ENCODE measurements at regions not wholly inside any gene's neighbourhood (a gene's known extent, or its start where the extent isn't known, plus 50 kb on each side); places are given as distances from the start of the nearest gene placed in this dataset.
"Not testable (repeated sequence)": the region's sequence is repeated elsewhere in the genome, so short reads cannot be mapped to it uniquely, and the experiment has no call there.

DNA sequence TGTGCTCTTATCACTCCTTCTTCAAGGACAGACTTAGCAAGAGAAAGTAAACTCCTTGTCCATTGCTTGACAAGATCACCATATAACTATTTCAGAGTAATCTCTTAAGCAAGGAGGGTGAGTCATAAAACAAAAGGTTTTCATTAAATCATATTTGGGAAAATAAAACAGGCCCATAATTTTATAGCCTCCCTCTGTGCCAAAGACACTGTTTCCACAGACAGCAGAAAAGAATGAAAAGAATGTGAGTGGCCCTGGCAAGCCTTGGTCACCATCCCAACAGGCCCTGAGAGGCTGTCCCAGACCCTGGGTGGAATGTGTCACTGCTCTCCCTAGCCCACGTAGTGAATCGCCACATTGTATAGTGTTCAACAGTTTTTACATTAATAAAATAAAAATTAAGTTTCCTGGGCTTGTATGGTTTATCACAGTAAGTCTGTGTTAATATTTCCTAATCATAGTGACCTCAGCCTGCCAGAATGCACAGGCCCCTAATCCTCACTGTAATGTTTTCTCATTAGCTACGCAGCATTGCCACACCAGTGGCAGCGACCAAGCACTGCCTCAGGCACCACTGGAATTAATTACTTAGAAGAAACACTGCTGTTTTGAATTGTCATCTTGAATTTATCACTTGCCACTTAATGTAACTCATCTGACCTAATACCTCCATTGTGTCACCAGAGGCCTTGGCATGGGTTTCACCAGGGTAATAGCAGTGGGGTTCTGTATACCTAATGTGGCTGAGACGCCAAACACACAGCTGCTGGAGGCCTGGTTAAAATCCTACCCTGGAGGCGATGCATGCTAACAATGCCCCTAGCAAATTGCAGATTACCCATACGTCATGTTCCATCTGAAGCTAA, 401.9 kb downstream of the LNPK start:
- DNase-seq = no peak

DNA sequence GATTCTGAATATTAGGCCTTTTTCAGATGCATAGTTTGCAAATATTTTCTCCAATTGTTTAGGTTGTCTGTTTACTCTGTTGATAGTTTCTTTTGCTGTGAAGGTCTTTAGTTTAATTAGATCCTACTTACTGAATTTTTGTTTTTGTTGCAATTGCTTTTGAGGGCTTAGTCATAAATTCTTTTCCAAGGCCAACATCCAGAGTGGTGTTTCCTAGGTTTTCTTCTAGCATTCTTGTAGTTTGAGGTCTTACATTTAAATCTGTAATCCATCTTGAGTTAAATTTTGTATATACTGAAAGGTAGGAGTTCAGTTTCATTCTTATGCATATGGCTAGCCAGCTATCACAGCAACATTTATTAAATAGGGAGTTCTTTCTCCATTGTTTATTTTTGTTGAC, 404.8 kb downstream of the LNPK start:
- no peak for DNase-seq

DNA sequence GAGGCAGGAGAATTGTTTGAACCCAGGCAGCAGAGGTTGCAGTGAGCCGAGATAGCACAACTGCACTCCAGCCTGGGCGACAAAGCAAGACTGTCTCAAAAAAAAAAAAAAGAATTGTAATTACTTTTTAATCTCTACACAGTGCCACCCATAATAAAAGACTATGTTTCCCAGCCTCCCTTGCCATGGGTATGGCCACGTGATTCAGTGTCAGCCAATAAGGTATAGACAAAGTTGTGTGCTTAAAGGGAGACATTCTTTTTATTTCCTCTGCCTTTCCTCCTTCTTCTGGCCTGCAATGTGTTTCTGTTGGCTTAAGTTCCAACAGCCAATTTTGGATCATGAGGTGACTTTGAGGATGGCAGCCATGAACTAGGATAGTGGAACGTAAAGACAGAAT, 406.9 kb downstream of the LNPK start:
- DNase-seq = no peak

DNA sequence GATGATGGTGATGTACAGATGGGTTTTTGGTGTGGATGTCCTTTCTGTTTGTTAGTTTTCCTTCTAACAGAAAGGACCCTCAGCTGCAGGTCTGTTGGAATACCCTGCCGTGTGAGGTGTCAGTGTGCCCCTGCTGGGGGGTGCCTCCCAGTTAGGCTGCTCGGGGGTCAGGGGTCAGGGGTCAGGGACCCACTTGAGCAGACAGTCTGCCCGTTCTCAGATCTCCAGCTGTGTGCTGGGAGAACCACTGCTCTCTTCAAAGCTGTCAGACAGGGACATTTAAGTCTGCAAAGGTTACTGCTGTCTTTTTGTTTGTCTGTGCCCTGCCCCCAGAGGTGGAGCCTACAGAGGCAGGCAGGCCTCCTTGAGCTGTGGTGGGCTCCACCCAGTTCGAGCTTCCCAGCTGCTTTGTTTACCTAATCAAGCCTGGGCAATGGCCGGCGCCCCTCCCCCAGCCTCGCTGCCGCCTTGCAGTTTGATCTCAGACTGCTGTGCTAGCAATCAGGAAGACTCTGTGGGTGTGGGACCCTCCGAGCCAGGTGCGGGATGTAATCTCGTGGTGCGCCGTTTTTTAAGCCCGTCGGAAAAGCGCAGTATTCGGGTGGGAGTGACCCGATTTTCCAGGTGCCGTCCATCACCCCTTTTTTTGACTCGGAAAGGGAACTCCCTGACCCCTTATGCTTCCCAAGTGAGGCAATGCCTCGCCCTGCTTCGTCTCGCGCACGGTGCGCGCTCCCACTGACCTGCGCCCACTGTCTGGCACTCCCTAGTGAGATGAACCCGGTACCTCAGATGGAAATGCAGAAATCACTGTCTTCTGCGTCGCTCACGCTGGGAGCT, 408.2 kb downstream of the LNPK start:
- DNase-seq = not testable (repeated sequence)

DNA sequence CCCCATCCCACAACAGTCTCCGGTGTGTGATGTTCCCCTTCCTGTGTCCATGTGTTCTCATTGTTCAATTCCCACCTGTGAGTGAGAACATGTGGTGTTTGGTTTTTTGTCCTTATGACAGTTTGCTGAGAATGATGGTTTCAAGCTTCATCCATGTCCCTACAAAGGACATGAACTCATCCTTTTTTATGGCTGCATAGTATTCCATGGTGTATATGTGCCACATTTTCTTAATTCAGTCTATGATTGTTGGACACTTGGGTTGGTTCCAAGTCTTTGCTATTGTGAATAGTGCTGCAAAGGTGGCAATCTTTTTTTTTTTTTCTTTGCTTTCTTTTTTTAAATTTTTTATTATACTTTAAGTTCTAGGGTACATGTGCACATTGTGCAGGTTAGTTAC, 406.7 kb upstream of the ATP5MC3 start:
- not testable (repeated sequence) for DNase-seq

DNA sequence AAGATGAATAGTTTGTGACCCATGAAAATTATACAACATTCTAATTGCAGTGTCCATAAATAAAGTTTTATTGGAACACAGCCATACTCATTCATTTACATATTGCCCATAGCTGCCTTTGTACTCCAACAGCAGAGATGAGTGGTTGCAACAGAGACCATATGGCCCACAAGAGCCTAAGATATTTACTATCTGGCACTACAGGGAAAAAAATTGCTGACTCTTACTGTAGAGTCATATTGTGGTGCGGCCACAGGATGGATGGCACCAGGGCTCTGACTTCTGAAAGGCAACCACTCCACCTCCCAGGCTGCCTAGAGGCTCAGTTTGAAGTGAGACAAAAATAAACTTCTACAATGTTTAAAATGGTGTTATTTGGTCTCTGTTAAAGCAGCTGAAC, 404.0 kb upstream of the ATP5MC3 start:
- DNase-seq = no peak

DNA sequence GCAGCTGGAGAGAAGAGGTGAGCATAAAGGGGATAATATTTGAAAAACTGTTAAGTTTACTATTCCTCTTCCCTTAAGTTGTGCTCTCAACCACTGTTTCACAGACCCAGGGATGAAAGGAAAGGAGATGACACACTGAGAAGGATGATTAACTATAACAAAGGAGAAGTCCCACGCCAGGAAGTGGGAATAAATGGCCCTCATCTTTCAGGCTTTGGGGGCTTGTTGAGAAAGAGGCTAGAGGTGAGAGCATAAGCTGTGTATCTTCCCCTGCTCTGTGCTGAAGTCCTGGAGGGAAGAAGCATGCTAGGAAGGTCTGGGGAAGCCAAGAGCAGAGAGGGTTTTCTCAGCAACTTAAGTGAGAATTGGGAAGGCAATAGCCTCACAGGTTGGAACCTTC, 399.1 kb upstream of the ATP5MC3 start:
- no peak for DNase-seq

DNA sequence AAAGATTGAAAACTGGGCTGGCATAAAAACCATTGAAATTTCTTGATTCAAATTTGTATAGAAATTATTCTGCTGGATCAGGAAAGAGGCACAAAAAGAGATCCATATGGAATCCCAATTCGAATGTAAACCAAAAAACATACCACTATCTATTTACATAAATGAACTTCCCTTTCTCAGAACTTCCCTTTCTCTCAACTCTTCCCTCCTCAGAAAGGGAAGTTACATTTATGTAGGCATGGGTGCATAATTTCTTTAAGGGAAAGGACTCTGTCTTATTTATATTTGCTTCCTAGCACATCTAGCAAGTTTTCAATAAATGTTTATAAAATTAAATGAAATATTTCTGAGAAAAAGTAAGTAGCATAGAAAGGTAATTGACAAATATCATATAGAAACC, 398.1 kb upstream of the ATP5MC3 start:
- peak; percentile 50 for DNase-seq

DNA sequence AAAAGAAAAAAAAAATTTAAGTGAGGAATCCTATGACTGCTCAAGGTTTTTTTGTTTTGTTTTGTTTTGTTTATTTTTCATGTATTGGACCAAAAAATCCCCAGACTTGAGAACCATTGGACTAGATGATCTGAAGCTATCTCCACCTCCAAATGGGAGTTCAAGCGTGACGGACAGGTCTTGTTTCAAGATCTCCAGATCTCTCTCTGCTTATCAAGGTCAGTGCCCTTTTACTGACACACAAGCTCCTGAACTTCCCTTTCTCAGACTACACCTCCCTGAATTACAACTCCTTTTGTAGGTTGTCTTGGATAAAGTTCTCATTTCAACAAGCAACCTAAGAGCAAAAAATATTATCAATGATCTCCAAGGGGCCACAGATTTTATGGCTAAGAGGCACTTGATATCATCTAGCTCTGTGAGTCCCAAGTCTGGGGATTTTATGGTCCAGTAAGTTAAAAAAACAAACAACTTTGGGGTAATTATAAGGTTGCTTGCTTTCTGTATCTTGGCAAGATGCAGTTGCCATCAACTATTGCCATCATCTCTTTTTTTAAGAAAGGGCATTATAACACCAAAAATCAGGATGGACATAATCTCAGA, 396.0 kb upstream of the ATP5MC3 start:
- no peak for DNase-seq

DNA sequence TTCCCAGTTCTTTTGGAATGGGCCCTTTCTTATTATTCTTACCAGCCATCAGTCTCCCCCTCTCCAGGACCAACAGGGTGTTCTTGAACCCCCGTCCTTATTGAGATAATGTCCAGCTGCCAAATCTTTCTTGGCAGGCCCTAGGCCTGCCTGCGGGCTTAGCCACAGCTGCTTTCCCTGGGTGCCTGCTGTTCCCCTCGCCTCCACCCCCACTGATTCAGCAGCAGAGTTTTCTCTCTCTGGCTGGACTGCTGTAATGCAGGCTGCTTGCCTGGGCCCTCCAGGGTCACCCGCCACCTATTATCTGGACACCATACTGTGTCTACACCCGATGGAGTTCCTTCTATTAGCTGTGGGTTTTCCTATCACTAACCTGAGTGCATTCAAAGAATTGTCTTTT, 395.4 kb upstream of the ATP5MC3 start:
- no peak for DNase-seq

DNA sequence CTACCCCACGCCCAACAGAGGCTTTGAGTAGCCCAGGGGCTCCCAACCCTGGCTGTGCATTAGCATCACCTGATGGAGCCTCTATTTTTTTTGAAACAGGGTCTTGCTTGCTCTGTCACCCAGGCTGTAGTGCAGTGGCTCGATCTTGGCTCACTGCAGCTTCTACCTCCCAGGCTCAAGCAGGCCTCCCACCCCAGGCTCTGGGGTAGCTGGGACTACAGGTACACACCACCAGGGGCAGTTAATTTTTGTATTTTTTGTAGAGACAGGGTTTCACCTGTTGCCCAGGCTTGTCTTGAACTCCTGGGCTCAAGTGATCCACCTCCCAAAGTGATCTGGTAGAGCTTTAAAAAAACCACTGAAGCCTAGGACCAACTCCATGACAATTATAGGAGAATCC, 394.8 kb upstream of the ATP5MC3 start:
- no peak for DNase-seq

DNA sequence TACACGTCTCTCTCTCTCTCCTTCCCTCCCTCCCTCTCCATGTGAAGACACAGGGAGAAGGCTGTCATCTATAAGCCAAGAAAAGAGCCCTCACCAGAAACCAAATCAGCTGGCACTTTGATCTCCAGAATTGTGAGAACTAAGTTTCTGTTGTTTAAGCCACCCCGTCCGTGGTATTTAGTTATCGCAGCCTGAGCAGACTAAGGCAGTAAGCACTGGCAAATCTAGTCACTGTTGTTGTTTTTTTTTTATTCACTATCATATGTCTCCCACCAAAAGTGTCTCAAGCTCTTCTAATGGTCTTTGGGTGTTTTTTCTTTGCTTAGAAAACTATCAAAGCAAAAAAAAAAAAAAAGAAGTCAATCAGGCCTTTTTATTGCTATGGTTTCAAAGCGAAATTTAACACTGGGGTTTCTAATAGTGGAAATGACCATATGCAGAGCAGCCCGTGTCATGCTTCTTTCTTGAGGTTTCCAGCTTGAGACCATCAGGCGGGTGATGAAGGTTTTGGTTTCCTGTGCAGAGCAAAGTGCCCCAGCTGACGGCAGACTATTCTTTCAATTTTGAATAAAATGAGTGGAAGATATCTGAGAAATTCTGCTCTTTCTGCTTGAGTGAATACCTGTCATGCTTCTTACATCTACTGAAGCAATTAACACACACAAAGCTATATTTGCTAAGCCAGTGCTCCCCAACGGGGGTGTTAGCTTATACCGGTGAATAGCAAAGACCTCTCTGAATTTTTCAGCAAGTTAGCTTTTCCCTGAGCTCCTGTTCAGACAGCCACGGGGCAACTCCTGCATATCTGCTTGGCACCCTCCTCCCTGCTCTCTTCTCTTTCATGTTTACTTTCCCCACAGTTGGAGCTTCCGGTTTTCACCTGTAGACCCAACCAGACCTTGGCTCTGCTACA, 394.1 kb upstream of the ATP5MC3 start:
- no peak for DNase-seq

DNA sequence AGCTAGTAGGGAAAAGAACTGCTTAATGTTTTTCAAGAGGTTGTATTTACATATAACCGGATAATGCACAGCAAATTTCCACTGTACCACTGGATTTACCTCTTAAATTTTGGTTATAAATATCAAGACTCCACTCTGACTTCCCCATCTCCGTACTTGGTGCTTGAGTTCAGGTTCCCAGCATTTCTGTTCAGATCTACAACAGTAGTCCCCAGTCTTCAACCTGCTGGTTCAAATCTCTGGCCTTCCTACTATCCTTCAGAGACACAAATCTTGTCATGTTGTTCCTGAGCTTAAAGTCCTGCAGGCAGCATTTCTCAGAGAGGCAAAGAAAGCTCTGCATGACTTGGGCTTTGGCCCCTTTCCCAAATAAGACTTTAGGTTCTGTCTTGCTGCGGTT, 392.6 kb upstream of the ATP5MC3 start:
- DNase-seq = no peak

DNA sequence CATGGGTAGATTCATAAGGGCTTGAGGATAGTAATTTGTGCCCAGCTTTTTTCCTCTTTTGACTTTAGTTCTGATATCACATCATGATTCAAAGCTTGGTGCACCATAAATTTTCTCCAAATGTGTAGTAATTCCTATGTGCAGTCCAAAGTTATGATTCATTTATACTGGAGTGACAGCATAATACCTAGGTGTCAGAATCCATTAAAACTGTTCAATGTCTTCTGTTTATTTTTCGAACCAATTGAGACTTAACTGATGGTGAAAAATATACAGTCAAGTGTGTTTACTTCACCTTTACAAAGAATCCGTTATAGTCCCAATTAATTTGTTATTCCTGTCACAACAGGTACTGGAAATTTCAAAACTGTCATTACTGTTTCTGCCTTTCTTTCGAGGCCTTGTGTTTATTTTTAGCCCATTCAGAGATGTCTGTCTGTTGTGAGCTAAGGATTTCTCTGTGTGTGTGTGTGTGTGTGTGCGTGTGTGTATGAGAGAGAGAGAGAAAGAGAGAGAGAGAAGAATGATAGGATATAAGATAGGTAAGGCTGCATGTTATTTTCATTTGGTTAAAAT, 389.7 kb upstream of the ATP5MC3 start:
- no peak for DNase-seq

DNA sequence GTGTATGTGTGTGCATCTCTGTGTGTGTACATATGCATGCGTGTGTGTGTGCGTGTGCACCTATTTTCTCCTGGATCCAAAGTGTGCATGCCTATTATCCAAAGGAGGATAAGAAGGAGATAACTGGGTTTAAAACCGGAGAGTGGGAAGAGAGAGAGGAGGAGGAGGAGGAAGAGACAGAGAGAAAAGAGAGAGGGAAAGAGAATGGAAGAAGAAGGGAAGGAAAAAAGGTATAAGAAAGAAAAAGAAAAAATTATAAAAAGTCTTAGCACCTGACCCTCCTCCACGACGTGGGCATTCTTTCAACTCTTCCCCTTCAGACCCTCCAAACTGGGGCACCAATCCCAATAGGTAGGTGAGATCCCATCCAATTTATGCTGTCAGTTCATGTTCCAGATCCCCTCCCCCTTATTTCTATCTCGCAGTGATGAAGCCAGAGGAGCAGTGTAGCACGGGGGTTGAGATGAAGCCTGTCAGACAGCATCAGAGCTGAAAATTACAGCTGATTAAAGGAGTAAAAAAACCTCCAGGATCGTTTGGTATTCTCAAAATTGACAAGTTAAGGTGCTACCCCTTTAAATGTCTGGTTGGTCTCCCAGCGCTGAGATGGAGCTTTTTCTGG, 386.7 kb upstream of the ATP5MC3 start:
- no peak for DNase-seq

DNA sequence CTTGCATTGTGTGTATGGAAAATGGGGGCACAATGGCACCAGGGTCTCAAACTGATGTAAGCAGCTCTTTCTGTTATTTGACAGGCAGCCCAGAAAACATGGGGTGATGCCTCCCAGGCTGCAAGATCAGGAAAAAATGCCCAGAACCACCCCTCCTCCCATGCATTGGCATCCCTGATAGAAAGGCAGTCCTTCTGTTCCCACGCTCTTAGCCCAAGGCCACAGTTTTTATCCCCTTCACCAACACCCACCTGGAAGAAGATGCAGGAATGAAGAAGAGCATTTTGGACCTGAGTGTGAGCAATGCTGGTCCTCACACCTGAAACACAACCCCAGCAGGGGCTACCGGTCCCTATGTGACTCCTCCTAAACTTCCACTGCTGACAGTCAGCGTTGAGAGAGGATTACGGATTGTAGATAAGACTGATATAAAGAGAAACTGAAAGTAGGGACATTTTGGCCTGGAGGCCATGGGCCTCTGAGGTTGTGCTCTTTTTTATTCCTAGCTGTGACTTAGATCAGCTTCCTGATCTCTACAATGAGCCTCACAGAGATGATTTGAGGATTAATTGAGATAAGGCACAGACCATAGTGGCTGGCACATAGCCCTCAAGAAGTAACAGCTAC, 386.0 kb upstream of the ATP5MC3 start:
- no peak for DNase-seq

DNA sequence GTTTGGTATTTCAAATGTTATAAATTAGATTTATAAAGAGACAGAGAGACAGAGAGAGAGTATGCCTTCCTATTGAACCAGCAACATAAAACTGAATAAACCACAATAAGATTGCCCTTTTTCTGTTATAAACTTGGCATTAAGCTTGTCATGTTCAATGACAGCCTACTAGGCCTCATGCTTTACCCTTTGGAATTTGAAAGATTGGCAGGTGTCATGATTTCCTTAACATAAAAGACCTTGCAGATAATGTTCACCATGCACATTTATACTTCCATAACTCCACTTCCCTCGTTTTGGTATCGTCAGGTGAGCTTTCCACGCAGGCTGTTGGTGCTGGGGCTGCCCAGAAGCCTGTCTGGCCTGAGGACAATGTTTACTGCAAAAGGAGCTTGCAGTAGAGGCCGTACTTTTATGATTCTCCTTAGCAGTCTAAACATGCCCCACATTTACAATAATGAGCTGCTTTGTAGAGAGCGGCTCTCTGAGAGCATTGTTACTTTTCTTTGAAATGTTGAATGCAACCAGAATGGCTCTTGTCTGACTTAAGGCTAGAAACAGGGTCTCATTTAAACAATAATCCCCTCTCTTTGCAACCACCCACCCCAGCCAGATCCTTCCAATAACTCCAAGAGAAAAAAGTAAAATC, 379.1 kb upstream of the ATP5MC3 start:
- DNase-seq = no peak

DNA sequence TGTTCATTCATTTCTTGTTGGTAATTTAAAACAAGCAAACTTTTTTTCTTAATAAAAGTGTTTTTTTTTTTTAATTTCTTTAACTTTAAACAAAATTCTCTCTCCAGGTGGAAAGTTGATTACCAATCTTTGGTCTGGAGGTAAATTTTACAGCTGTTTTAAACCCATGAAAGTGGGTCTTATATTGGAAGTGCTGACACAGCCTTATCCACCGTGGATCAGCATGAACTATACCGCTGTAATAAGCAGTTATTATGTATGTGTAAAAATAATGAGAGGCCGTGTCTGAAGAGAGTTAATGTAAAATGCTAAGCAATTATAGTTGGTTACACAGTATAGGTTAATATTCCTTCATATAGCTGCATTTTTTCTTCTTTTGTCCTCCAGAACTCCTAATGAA, 378.1 kb upstream of the ATP5MC3 start:
- no peak for DNase-seq

DNA sequence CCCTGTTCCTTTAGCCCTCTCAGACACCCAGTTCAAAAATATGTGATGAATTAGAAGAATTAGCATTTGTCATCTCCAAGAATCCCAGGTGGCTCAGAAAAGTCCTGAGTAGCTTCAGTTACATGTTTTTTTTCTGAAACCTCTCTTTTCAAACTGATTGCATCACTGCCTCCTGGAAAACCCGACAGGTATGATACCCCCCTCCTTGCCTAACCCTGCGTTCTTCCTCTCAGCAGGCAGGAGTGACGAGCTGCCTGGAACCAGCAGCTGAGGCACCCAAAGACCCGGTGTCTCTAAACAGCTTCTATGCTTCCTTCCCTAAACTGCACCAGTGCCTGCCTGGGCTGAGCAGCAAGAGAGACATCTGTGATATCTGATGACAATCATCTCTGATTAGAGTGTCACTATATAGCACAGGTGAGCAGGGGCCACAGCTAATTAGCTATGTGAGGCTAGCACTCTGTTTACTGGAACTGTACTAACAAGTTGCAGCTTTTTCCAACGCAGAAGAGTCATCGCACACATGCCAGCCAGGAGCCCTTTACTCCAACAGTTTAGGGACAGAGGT, 376.4 kb upstream of the ATP5MC3 start:
- DNase-seq = no peak

DNA sequence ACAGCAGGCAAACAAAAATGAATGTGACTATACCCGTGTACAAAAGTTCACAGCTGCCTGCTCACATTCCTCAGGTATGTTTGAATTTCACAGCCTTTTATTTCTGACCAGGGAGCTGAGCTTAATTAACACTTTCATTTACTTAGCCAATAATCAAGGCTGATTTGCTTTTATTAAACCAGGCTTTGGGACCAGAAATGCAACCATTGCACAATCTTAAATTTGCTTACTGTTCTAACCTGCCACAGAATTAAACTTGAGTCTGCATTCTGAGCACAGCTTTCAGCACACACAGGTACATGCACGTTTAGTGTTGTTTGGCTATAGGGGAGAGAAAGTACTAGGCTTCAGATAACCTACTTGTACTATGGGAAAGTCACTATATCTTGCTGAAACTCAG, 372.4 kb upstream of the ATP5MC3 start:
- DNase-seq = no peak

Measured in SIG-M5 (cell line).